Kidney (tissue), 13 donors: ENCODE measurements at regions not wholly inside any gene's neighbourhood (a gene's known extent, or its start where the extent isn't known, plus 50 kb on each side); places are given as distances from the start of the nearest gene placed in this dataset.

Experiments used
- DNase-seq, 5 donors: peaks; one replicate each; pipeline ENCODE4 v3.0.0-alpha.2; 2013 to 2020
- FAIRE-seq: peaks from 2 replicates; lab custom pipeline; 2012; peaks lifted over from hg19 to GRCh38; lab: Jason Lieb, UNC
- H3K27ac ChIP-seq, 2 donors: one replicate each; pipeline ENCODE4 v1.7.0; 2013; ENCODE audit warnings: low read depth in 2 of 2, low read length in 2 of 2, inconsistent platforms in 1 of 2
- H3K27me3 ChIP-seq: one replicate; pipeline ENCODE4 v1.7.1; 2013; ENCODE audit warnings: low read length, inconsistent platforms; ENCODE audit not compliant: control insufficient read depth, insufficient read depth
- H3K36me3 ChIP-seq, 3 donors: one replicate each; pipeline versions ENCODE4 v1.7.0 to v1.7.1; 2013; ENCODE audit warnings: low read length in 3 of 3, control low read depth in 1 of 3, inconsistent platforms in 1 of 3; ENCODE audit not compliant: insufficient read depth in 3 of 3, control insufficient read depth in 2 of 3
- H3K4me1 ChIP-seq, 3 donors: one replicate each; pipeline versions ENCODE4 v1.7.0 to v1.7.1; 2013; ENCODE audit warnings: low read length in 3 of 3, inconsistent platforms in 1 of 3, low read depth in 1 of 3; ENCODE audit not compliant: control insufficient read depth in 2 of 3, insufficient read depth in 2 of 3
- H3K4me3 ChIP-seq, 3 donors: one replicate each; pipeline versions ENCODE4 v1.7.0 to v1.8.1; 2013; ENCODE audit warnings: low read length in 3 of 3, control low read depth in 1 of 3, inconsistent platforms in 1 of 3
- H3K9ac ChIP-seq, 3 donors: one replicate each; pipeline versions ENCODE4 v1.7.0 to v1.7.1; 2013; ENCODE audit warnings: low read length in 3 of 3, control low read depth in 1 of 3, inconsistent platforms in 1 of 3
- H3K9me3 ChIP-seq, 3 donors: one replicate each; pipeline versions ENCODE4 v1.7.0 to v1.7.1; 2013; ENCODE audit warnings: low read length in 3 of 3, control low read depth in 1 of 3, inconsistent platforms in 1 of 3; ENCODE audit not compliant: control insufficient read depth in 2 of 3, insufficient read depth in 1 of 3
- CTCF ChIP-seq: IDR thresholded peaks from 3 replicates; pipeline ENCODE4 v1.5.1; 2012; ENCODE audit warnings: mild to moderate bottlenecking, moderate library complexity, borderline replicate concordance; ENCODE audit not compliant: insufficient read depth; ENCODE audit errors: extremely low read depth
- intact Hi-C: fragments of 100-400 bp; cut with DNase I; formaldehyde crosslinking; loops from one replicate; pipeline ENCODE4 v1.11.1; 2022
- donor health status: control.
- donor health status: control.
- donor health status: control.
- donor health status: control.
- donor health status: control.
- donor health status: DM: yes; HTN: yes; CAD: no.
- donor health status: Normal renal cell carcinoma (clear cell type).

GRCh38 chr10:123462756-123463155 lies 203.4 kb upstream of the GPR26 start:
- H3K4me1 ChIP-seq: no peaks in the 10 kb centered on the region
- intact Hi-C loops: no loop called here
- TF ChIP-seq CTCF: no peak
- no peaks in the 10 kb centered on the region for H3K9me3 ChIP-seq
- no peak overlapping the region for H3K9ac ChIP-seq
- H3K4me3 ChIP-seq: no peak overlapping the region
- DNase-seq (no peak), FAIRE-seq (no peak)
- H3K27me3 ChIP-seq: no peaks in the 10 kb centered on the region
- H3K27ac ChIP-seq: no peak overlapping the region
- H3K36me3 ChIP-seq: no peaks in the 10 kb centered on the region

GRCh38 chr10:123463181-123463580 lies 203.0 kb upstream of the GPR26 start:
- Histone ChIP-seq H3K9me3 (no peaks in the 10 kb centered on the region), H3K27me3 (no peaks in the 10 kb centered on the region), H3K4me1 (no peaks in the 10 kb centered on the region), H3K27ac (no peak overlapping the region), H3K9ac (no peak overlapping the region), H3K4me3 (no peak overlapping the region), H3K36me3 (no peaks in the 10 kb centered on the region)
- no peak for TF ChIP-seq CTCF
- intact Hi-C loops: no loop called here
- FAIRE-seq (no peak), DNase-seq (no peak)

- intact Hi-C loops: no loop called here
- no peaks in the 10 kb centered on the region for H3K9me3 ChIP-seq
- no peaks in the 10 kb centered on the region for H3K27me3 ChIP-seq
- H3K4me3 ChIP-seq: no peak overlapping the region
- DNase-seq (no peak), FAIRE-seq (no peak)
- H3K36me3 ChIP-seq: no peaks in the 10 kb centered on the region
- H3K27ac ChIP-seq: no peak overlapping the region
- H3K9ac ChIP-seq: no peak overlapping the region
- H3K4me1 ChIP-seq: no peaks in the 10 kb centered on the region
- TF ChIP-seq CTCF: no peak
Observed at GRCh38 chr10:123463698-123464097, 202.5 kb upstream of the GPR26 start.

GRCh38 chr10:123464430-123465323 lies 201.5 kb upstream of the GPR26 start:
- no peaks in the 10 kb centered on the region for H3K9me3 ChIP-seq
- no peak for FAIRE-seq
- H3K27me3 ChIP-seq: no peaks in the 10 kb centered on the region
- intact Hi-C loops: no loop called here
- DNase-seq: no peak
- H3K36me3 ChIP-seq: no peaks in the 10 kb centered on the region
- no peak overlapping the region for H3K9ac ChIP-seq
- H3K27ac ChIP-seq: no peak overlapping the region
- no peak for TF ChIP-seq CTCF
- no peak overlapping the region for H3K4me3 ChIP-seq
- no peaks in the 10 kb centered on the region for H3K4me1 ChIP-seq
